HG02798 (cell line): ENCODE measurements at regions not wholly inside any gene's neighbourhood (a gene's known extent, or its start where the extent isn't known, plus 50 kb on each side); places are given as distances from the start of the nearest gene placed in this dataset.

Experiments
- ATAC-seq: cut with Tn5 transposase; IDR thresholded peaks from one replicate; pipeline ENCODE4 v1.9.1; 2021; ENCODE audit warnings: mild to moderate bottlenecking; ENCODE audit not compliant: unreplicated experiment, poor library complexity

- no peak for ATAC-seq
Observed at GRCh38 chr4:144202081-144202480, 61.6 kb upstream of the GYPA start.

- ATAC-seq = no peak
Observed at GRCh38 chr4:144203155-144203554, 62.6 kb upstream of the GYPA start.

DNA sequence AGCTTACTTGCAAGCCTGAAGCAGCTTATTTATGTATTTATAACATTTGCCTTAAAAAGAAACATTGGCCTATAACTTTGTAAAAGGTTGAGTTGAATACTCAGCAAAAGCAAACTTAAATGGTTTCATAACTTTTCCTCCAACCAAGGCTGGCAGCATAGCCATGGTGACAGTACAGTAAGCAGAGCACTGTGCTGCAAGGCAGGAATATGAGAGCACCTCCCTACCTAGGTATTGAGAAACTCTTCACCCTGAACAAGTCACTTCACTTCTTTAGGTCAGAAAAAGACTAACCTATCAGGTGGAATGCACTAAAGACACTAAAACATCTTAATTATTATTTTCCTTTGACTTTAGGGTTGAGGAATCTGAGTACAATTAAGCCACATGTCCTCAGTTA, 63.9 kb upstream of the GYPA start:
- no peak for ATAC-seq

- ATAC-seq = no peak
Observed at GRCh38 chr4:144206711-144207110, 66.2 kb upstream of the GYPA start.

- ATAC-seq = no peak
Observed at GRCh38 chr4:144208074-144208473, 67.6 kb upstream of the GYPA start.

DNA sequence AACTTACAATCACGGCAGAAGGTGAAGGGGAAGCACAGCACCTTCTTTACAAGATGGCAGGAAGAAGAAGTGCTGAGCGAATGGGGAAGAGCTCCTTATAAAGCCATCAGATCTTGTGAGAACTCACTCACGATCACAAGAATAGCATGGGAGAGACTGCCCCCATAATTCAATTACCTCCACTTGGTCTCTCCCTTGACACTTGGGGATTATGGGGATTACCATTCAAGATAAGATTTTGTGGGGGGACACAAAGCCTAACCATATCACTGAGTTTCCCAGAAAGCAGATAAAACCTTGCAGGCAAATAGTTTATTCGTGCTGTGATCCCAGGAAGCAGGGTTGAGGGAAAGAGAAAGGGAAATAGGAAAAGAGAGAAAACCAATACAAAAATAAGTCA, 69.0 kb upstream of the GYPA start:
- no peak for ATAC-seq

- no peak for ATAC-seq
Observed at GRCh38 chr4:144213371-144213770, 72.9 kb upstream of the GYPA start.

DNA sequence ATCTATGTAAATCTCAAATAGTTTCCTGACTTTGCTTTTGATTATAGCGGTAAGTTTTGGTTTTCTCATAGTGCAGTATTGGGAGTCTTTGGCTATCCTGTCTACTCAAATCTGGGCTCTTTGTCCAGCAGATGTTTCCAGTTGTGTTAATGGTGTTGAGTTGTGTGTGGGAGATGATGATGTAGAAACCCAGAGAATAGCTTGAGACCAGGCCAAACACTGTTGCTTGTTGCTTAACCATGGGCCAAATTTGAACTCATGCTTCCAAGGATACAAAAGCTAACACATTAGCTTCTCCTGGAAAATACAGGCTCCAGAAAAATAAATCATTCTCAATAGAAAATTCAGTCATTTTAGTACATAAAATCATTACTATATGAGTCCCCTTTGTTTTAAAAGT, 82.6 kb upstream of the GYPA start:
- no peak for ATAC-seq

GRCh38 chr4:144223661-144224060, 83.1 kb upstream of the GYPA start:
- ATAC-seq = no peak

DNA sequence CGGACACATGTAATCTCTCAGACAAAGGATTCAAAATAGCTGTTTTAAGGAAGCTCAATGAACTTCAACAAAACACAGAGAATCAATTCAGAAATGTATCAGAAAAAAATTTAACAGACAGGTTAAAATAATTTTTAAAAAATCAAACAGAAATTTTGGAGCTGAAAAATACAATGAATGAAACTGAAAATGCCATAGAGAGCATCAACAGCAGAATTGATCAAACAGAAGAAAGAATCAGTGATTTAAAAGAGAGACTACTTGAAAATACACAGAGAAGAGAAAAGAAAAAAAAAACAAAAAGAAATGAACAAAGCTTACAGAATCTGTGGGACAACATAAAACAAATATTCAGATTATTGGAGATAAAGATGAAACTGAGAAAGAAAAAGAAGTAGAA, 118.8 kb upstream of the GYPA start:
- no peak for ATAC-seq

DNA sequence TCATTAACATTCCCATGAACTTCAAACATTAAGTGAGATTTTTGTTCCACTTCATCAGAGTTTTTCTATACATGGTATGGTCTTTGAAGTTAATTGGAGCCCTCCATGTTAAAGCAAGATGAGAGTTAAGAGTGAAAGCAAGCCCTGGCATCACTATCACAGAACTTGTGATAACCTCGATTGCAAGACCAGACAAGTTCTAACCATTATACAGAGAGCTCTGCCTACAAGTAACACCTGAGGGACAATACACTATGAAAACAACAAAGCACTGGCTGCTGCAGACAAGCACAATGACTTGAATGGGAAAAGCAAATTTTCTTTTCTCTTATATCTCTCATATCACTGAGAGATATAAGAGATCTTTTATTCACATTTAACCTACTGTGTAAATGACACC, 126.6 kb upstream of the GYPA start:
- ATAC-seq = no peak

DNA sequence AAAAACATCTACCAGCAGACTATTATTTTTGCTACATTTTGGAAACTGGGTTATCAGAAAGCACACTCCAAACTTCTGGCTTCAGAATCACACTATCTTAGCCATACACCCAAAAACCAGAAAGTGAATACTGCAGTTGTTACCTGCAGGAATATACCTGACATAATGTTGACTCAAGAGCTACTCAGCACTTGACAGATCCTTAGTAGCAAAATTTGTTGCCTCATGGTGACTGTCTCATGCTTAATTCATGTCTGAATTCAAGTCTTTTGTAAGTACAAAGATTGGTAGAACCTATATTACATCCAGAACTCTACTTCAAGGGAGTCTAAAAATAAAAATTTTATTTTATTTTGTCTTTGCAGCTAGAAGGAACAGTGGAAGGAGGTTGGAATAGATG, 140.2 kb upstream of the GYPA start:
- ATAC-seq = no peak

GRCh38 chr4:144283526-144283925, 143.0 kb upstream of the GYPA start:
- ATAC-seq = no peak

- no peak for ATAC-seq
Observed at GRCh38 chr4:144284026-144284425, 143.5 kb upstream of the GYPA start.

- ATAC-seq = peak; percentile 83
Observed at GRCh38 chr4:144288011-144288903, 147.7 kb upstream of the GYPA start.

DNA sequence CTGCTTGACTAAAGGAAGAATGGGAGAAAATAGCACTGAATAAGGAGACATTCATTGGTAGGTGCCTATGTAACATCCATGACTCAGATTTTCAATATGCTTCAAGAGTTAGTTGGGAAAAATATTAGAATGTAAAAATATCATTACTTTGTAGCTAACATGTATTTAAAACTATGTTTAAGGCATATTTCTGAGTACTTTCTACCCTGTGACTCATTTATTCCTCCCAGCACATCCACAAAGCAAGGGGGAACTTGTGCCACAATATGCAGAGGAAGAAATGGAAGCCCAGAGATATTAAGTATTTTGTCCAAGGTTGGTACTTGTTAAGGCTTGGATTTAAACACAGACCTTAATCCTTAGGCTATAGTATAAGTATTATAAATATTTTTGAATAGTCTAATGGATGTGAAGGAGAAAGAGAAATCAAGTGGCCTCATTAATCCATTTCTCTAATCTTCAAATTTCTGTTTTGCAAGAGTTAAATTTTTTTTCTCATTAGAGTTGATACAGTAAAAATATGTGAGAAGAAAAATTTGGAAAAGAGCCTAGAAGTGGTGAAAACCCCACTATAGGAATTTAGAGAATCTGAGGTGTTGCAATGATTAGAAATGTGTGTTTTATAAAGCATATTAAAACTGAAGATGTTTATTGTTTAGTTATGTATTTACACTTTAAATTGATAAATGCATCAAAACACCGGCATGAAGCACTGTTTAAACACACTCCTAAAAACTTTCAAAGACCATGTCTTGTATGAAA, 149.3 kb upstream of the GYPA start:
- ATAC-seq = no peak

DNA sequence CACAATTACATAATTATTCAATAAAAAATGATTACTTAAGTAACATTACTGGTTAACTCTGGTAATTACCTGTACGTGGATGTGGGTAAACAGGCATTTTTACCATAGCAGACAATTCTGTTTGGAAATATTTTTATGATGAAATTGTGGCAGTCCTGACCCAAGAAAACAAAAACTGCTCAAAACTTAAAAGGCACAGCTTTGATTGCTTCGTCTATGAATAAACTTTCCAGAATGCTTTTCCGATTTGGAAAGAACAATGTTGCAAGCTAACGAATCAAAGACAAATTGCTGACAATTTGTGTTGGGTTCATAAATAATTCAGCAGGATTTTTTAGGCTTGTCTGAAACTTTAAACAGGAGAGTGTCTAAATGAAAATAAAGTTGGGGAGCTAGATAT, 150.6 kb upstream of the GYPA start:
- no peak for ATAC-seq

- ATAC-seq = no peak
Observed at GRCh38 chr4:144294211-144294610, 153.7 kb upstream of the GYPA start.

DNA sequence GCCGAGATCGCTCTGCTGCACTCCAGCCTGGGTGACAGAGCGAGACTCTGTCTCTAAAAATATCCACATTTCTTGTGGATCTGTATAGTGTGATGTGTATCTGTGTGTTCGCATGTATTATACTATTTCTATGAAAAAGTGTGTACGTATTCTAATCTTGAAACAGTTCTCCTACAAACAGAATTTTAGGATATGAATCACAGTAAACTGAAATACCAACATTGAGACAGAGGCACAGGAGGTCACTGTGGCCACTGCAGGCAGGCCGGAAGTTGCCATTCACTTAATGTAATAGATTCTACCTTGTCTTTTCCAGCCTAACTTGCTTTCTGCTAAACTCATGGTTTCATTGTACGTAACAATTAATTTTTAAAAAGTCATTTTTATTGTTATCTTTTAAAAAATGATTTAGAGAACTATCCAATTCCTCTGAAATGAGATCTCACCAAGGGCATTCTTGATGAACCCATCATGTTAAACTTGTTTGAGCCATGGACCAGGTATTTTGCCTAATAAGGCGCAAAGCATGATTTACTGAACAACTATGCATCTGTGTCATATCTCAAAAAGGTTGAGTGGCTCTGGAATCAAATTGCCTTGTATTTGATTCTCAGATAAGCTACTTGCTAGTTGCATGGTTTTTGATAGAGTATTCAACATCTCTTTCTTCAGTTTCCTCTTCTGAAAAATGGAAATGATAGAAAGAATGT, 154.9 kb upstream of the GYPA start:
- ATAC-seq = no peak

DNA sequence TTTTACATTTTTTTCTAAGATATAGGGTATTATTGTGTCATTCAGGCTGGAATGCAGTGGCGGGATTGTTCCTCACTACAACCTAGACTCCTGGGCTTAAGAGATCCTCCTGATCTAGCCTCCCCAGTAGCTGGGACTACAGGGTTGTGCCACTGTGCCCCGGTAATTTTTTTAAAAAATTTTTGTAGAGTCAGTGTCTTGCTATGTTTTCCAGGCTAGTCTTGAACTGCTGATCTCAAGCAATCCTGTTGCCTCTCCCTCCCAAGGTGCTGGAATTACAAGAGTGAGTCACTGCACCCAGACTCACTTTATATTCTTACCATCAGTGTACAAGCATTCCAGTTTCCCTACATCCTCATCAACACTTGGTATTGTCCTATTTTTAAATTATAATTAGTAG, 156.4 kb upstream of the GYPA start:
- ATAC-seq = no peak

GRCh38 chr4:144298519-144298918, 158.0 kb upstream of the GYPA start:
- ATAC-seq = no peak
